NCI-H2196 (cell line): ENCODE measurements at regions not wholly inside any gene's neighbourhood (a gene's known extent, or its start where the extent isn't known, plus 50 kb on each side); places are given as distances from the start of the nearest gene placed in this dataset.
"Not testable (repeated sequence)": the region's sequence is repeated elsewhere in the genome, so short reads cannot be mapped to it uniquely, and the experiment has no call there.

Experiments
- DNase-seq: peaks from one replicate; lab custom pipeline; 2025; ENCODE audit not compliant: unreplicated experiment; lab: John Stamatoyannopoulos, UW

- DNase-seq = no peak
Observed at GRCh38 chr4:131534944-131535645, 1614.0 kb upstream of the PCDH10 start.

- DNase-seq = no peak
Observed at GRCh38 chr4:131540256-131540655, 1608.8 kb upstream of the PCDH10 start.

GRCh38 chr4:131547506-131547981 is 1601.5 kb upstream of the PCDH10 start:
- DNase-seq = no peak

- no peak for DNase-seq
Observed at GRCh38 chr4:131551306-131551705, 1597.8 kb upstream of the PCDH10 start.

- no peak for DNase-seq
Observed at GRCh38 chr4:131566026-131566425, 1583.1 kb upstream of the PCDH10 start.

GRCh38 chr4:131584587-131584986 is 1564.5 kb upstream of the PCDH10 start:
- DNase-seq = no peak

GRCh38 chr4:131595140-131595539 is 1554.0 kb upstream of the PCDH10 start:
- no peak for DNase-seq

GRCh38 chr4:131603705-131604104 is 1545.4 kb upstream of the PCDH10 start:
- no peak for DNase-seq

GRCh38 chr4:131609039-131609438 is 1540.1 kb upstream of the PCDH10 start:
- no peak for DNase-seq

- DNase-seq = not testable (repeated sequence)
Observed at GRCh38 chr4:131610517-131610916, 1538.6 kb upstream of the PCDH10 start.

- DNase-seq = no peak
Observed at GRCh38 chr4:131613086-131613823, 1535.8 kb upstream of the PCDH10 start.

- no peak for DNase-seq
Observed at GRCh38 chr4:131613824-131614216, 1535.3 kb upstream of the PCDH10 start.

- DNase-seq = no peak
Observed at GRCh38 chr4:131632877-131633276, 1516.2 kb upstream of the PCDH10 start.

- no peak for DNase-seq
Observed at GRCh38 chr4:131635191-131635590, 1513.9 kb upstream of the PCDH10 start.

- no peak for DNase-seq
Observed at GRCh38 chr4:131638781-131639180, 1510.3 kb upstream of the PCDH10 start.

- no peak for DNase-seq
Observed at GRCh38 chr4:131644619-131645018, 1504.5 kb upstream of the PCDH10 start.

GRCh38 chr4:131649227-131649626 is 1499.9 kb upstream of the PCDH10 start:
- DNase-seq = no peak

GRCh38 chr4:131650951-131651350 is 1498.1 kb upstream of the PCDH10 start:
- DNase-seq = no peak

GRCh38 chr4:131683314-131683713 is 1465.8 kb upstream of the PCDH10 start:
- DNase-seq = not testable (repeated sequence)

- DNase-seq = no peak
Observed at GRCh38 chr4:131721883-131722282, 1427.2 kb upstream of the PCDH10 start.

- DNase-seq = not testable (repeated sequence)
Observed at GRCh38 chr4:131723069-131723468, 1426.0 kb upstream of the PCDH10 start.

- not testable (repeated sequence) for DNase-seq
Observed at GRCh38 chr4:131724847-131725246, 1424.2 kb upstream of the PCDH10 start.
